HEK293 (cell line): ENCODE measurements at regions not wholly inside any gene's neighbourhood (a gene's known extent, or its start where the extent isn't known, plus 50 kb on each side); places are given as distances from the start of the nearest gene placed in this dataset.

Experiments used
- CTCF ChIA-PET: fragments of 350-600 bp; formaldehyde crosslinking; extraction: SDS; loops from one replicate; lab custom pipeline; 2021; ENCODE audit warnings: antibody characterized with exemption; lab: Yijun Ruan, JAX
- POLR2A ChIA-PET: fragments of 300-600 bp; formaldehyde crosslinking; extraction: SDS; loops from one replicate; lab custom pipeline; 2020; ENCODE audit warnings: antibody characterized with exemption, inconsistent platforms; lab: Yijun Ruan, JAX
- H3K27ac ChIP-seq: fragments of 200-500 bp; sonication (Bioruptor generic); 2 replicates; pipeline ENCODE4 v1.5.1; 2014; ENCODE audit warnings: low read depth, low read length, control low read depth, inconsistent platforms; ENCODE audit errors: extremely low read depth
- H3K36me3 ChIP-seq, 2 experiments: fragments of 200-500 bp in 1 of 2; sonication (Bioruptor generic) in 1 of 2; 1 replicate in 1 of 2; 2 replicates in 1 of 2; pipeline ENCODE4 v1.5.1; 2014 to 2017; ENCODE audit warnings: inconsistent platforms in 2 of 2, low read length in 2 of 2; ENCODE audit not compliant: control insufficient read depth in 2 of 2, insufficient read depth in 1 of 2
- H3K4me1 ChIP-seq: fragments of 200-500 bp; sonication (Bioruptor generic); 2 replicates; pipeline ENCODE4 v1.5.1; 2014; ENCODE audit warnings: mild to moderate bottlenecking, low read length, inconsistent platforms; ENCODE audit not compliant: control insufficient read depth, insufficient read depth
- H3K4me3 ChIP-seq: 2 replicates; pipeline ENCODE4 v1.5.1; 2011; ENCODE audit warnings: low read depth, mild to moderate bottlenecking, control low read depth, low read length, moderate library complexity
- H3K9me3 ChIP-seq: fragments of 200-500 bp; sonication (Bioruptor generic); 2 replicates; pipeline ENCODE4 v1.5.1; 2014; ENCODE audit warnings: low read depth, low read length, inconsistent platforms; ENCODE audit not compliant: control insufficient read depth, insufficient read depth
- BCL6B ChIP-seq: fragments of 450-650 bp; formaldehyde crosslinking; IDR thresholded peaks from 2 replicates; pipeline ENCODE4 v1.5.1; 2017; ENCODE audit warnings: missing biosample characterization, missing genetic modification characterization
- GLI4 ChIP-seq: fragments of 450-650 bp; formaldehyde crosslinking; IDR thresholded peaks from 2 replicates; pipeline ENCODE4 v1.5.1; 2016; ENCODE audit warnings: missing biosample characterization, missing genetic modification characterization
- PRDM2 ChIP-seq: fragments of 450-650 bp; formaldehyde crosslinking; IDR thresholded peaks from 2 replicates; pipeline ENCODE4 v1.5.1; 2016; ENCODE audit warnings: missing biosample characterization, missing genetic modification characterization, borderline replicate concordance
- SCRT2 ChIP-seq: fragments of 450-650 bp; formaldehyde crosslinking; IDR thresholded peaks from 2 replicates; pipeline ENCODE4 v1.5.1; 2016; ENCODE audit warnings: missing biosample characterization, missing genetic modification characterization
- SETDB1 ChIP-seq: IDR thresholded peaks from one replicate; pipeline ENCODE4 v1.6.1; 2017; ENCODE audit warnings: mild to moderate bottlenecking, low read length, moderate library complexity, mixed read lengths; ENCODE audit not compliant: insufficient read length
- YY2 ChIP-seq: fragments of 450-650 bp; formaldehyde crosslinking; IDR thresholded peaks from 2 replicates; pipeline ENCODE4 v1.5.1; 2016; ENCODE audit warnings: missing biosample characterization, missing genetic modification characterization
- ZFP3 ChIP-seq: fragments of 450-650 bp; formaldehyde crosslinking; IDR thresholded peaks from 2 replicates; pipeline ENCODE4 v1.5.1; 2016; ENCODE audit warnings: low read depth, missing biosample characterization, missing genetic modification characterization
- ZIC2 ChIP-seq: fragments of 450-650 bp; formaldehyde crosslinking; IDR thresholded peaks from 2 replicates; pipeline ENCODE4 v1.5.1; 2016; ENCODE audit warnings: missing biosample characterization, missing genetic modification characterization
- ZNF416 ChIP-seq: fragments of 450-650 bp; formaldehyde crosslinking; IDR thresholded peaks from 2 replicates; pipeline ENCODE4 v1.5.1; 2016; ENCODE audit warnings: missing biosample characterization, missing genetic modification characterization
- ZNF501 ChIP-seq: fragments of 450-650 bp; formaldehyde crosslinking; IDR thresholded peaks from 2 replicates; pipeline ENCODE4 v1.5.1; 2016; ENCODE audit warnings: missing biosample characterization, missing genetic modification characterization
- ZNF514 ChIP-seq: fragments of 450-650 bp; formaldehyde crosslinking; IDR thresholded peaks from 2 replicates; pipeline ENCODE4 v1.5.1; 2016; ENCODE audit warnings: missing biosample characterization, missing genetic modification characterization
- ZNF518A ChIP-seq: fragments of 450-650 bp; formaldehyde crosslinking; conservative IDR thresholded peaks from 2 replicates; pipeline ENCODE4 v1.5.1; 2016; ENCODE audit warnings: low read depth, missing biosample characterization, missing genetic modification characterization
- ZNF549 ChIP-seq: fragments of 450-650 bp; IDR thresholded peaks from 2 replicates; pipeline ENCODE4 v1.5.1; 2018; ENCODE audit warnings: missing biosample characterization, missing genetic modification characterization, mild to moderate bottlenecking, inconsistent platforms, moderate library complexity
- ZNF555 ChIP-seq: fragments of 450-650 bp; formaldehyde crosslinking; conservative IDR thresholded peaks from 2 replicates; pipeline ENCODE4 v1.5.1; 2017; ENCODE audit warnings: missing biosample characterization, mild to moderate bottlenecking, missing genetic modification characterization, inconsistent platforms
- ZNF610 ChIP-seq: fragments of 450-650 bp; formaldehyde crosslinking; IDR thresholded peaks from 2 replicates; pipeline ENCODE4 v1.5.1; 2016; ENCODE audit warnings: missing biosample characterization, missing genetic modification characterization, borderline replicate concordance
- ZNF664 ChIP-seq: fragments of 450-650 bp; formaldehyde crosslinking; IDR thresholded peaks from 2 replicates; pipeline ENCODE4 v1.5.1; 2016; ENCODE audit warnings: missing biosample characterization, missing genetic modification characterization
- ZNF670 ChIP-seq: fragments of 450-650 bp; formaldehyde crosslinking; IDR thresholded peaks from 2 replicates; pipeline ENCODE4 v1.5.1; 2016; ENCODE audit warnings: missing biosample characterization, missing genetic modification characterization, low read depth
- ZNF791 ChIP-seq: fragments of 450-650 bp; formaldehyde crosslinking; IDR thresholded peaks from 2 replicates; pipeline ENCODE4 v1.5.1; 2016; ENCODE audit warnings: missing biosample characterization, missing genetic modification characterization
- ZNF792 ChIP-seq: fragments of 450-650 bp; formaldehyde crosslinking; IDR thresholded peaks from 2 replicates; pipeline ENCODE4 v1.5.1; 2016; ENCODE audit warnings: missing biosample characterization, missing genetic modification characterization
- TF ChIP-seq, protein P1 (sequence below): fragments of 450-650 bp; formaldehyde crosslinking; IDR thresholded peaks from 2 replicates; pipeline ENCODE4 v1.5.1; 2017; ENCODE audit warnings: missing biosample characterization, missing genetic modification characterization
- TF ChIP-seq, protein P2 (sequence below): fragments of 450-650 bp; formaldehyde crosslinking; IDR thresholded peaks from 2 replicates; pipeline ENCODE4 v1.5.1; 2016; ENCODE audit warnings: missing biosample characterization, missing genetic modification characterization

GRCh38 chr2:217030081-217030480, 170.2 kb upstream of the TNP1 start:
- TF ChIP-seq PRDM2 (no peak), ZNF514 (no peak), BCL6B (tag by site-specific recombination) (no peak), SCRT2 (tag by site-specific recombination) (no peak), ZNF792 (no peak), ZIC2 (no peak), ZNF549 (tag by site-specific recombination) (no peak), ZFP3 (no peak), ZNF501 (tag by site-specific recombination) (no peak), GLI4 (tag by site-specific recombination) (no peak), ZNF670 (tag by site-specific recombination) (no peak), ZNF416 (tag by site-specific recombination) (no peak)
- TF ChIP-seq, protein P1, sequence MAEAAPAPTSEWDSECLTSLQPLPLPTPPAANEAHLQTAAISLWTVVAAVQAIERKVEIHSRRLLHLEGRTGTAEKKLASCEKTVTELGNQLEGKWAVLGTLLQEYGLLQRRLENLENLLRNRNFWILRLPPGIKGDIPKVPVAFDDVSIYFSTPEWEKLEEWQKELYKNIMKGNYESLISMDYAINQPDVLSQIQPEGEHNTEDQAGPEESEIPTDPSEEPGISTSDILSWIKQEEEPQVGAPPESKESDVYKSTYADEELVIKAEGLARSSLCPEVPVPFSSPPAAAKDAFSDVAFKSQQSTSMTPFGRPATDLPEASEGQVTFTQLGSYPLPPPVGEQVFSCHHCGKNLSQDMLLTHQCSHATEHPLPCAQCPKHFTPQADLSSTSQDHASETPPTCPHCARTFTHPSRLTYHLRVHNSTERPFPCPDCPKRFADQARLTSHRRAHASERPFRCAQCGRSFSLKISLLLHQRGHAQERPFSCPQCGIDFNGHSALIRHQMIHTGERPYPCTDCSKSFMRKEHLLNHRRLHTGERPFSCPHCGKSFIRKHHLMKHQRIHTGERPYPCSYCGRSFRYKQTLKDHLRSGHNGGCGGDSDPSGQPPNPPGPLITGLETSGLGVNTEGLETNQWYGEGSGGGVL (tag by site-specific recombination): no peak
- ChIA-PET CTCF (interaction anchor here (0.6 to 0.8 kb wide), 2 partner anchors 77 to 150 kb away, joined by 3 read pairs; no protein-coding TSS in a partner anchor), POLR2A (no interaction called here)
- no peak overlapping the region for H3K27ac ChIP-seq
- no peaks in the 10 kb centered on the region for H3K4me1 ChIP-seq
- H3K9me3 ChIP-seq: no peaks in the 10 kb centered on the region
- no peak overlapping the region for H3K4me3 ChIP-seq
- no peaks in the 10 kb centered on the region for H3K36me3 ChIP-seq

DNA sequence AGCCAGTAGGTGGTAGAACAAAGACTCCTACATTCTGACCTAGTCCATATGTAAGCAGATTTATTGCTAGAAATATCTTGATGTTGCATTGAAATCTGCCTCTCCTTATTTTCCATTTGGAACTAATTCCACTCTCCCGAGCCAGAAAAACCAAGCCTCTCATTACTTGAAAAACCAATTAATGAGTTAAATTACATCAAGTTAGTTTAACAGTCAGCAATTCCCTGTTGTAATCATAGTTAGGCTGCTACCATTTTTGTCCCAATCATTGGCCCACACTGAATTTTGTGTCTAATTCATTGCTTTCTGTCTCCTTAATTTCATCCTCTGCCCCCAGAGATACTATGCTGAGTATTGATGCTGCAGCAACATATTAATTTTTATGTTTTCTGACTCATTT, 168.3 kb upstream of the TNP1 start:
- H3K27ac ChIP-seq: no peak overlapping the region
- H3K9me3 ChIP-seq: no peaks in the 10 kb centered on the region
- no peak overlapping the region for H3K4me3 ChIP-seq
- no peaks in the 10 kb centered on the region for H3K36me3 ChIP-seq
- ChIA-PET POLR2A (no interaction called here), CTCF (no interaction called here)
- no peaks in the 10 kb centered on the region for H3K4me1 ChIP-seq
- no peak for TF ChIP-seq ZNF664
- TF ChIP-seq, protein P2, sequence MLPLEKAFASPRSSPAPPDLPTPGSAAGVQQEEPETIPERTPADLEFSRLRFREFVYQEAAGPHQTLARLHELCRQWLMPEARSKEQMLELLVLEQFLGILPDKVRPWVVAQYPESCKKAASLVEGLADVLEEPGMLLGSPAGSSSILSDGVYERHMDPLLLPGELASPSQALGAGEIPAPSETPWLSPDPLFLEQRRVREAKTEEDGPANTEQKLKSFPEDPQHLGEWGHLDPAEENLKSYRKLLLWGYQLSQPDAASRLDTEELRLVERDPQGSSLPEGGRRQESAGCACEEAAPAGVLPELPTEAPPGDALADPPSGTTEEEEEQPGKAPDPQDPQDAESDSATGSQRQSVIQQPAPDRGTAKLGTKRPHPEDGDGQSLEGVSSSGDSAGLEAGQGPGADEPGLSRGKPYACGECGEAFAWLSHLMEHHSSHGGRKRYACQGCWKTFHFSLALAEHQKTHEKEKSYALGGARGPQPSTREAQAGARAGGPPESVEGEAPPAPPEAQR (tag by site-specific recombination): no peak
- no peak for TF ChIP-seq ZNF791 (tag by site-specific recombination)
- TF ChIP-seq ZNF555: no peak
- no peak for TF ChIP-seq ZNF518A (tag by site-specific recombination)
- TF ChIP-seq YY2 (tag by site-specific recombination): no peak
- no peak for TF ChIP-seq ZNF610 (tag by site-specific recombination)
- no peak for TF ChIP-seq SETDB1
